WTC11 (cell line): ENCODE measurements at regions not wholly inside any gene's neighbourhood (a gene's known extent, or its start where the extent isn't known, plus 50 kb on each side); places are given as distances from the start of the nearest gene placed in this dataset.

ENCODE experiments used
- ATAC-seq: fragments of 200-7000 bp; cut with Tn5 transposase; 2 replicates; pipeline ENCODE4 v1.10.0; 2021; ENCODE audit warnings: mild to moderate bottlenecking, moderate library complexity
- CTCF ChIA-PET: fragments of 300-600 bp; sonication (Branson Sonifier 250); formaldehyde crosslinking; loops from one replicate; lab custom pipeline; 2021; ENCODE audit warnings: antibody characterized with exemption; lab: Charles Lee
- POLR2A ChIA-PET: fragments of 350-600 bp; sonication (Branson Sonifier 250); formaldehyde crosslinking; loops from one replicate; lab custom pipeline; 2021; ENCODE audit warnings: antibody characterized with exemption; lab: Charles Lee
- DNase-seq: peaks from one replicate; pipeline ENCODE4 v3.0.0; 2021; ENCODE audit warnings: low spot score
- H3K27ac Mint-ChIP-seq: 2 replicates; pipeline ENCODE4 v1.8.0; 2021; ENCODE audit warnings: mixed read lengths
- H3K27me3 Mint-ChIP-seq: 2 replicates; pipeline ENCODE4 v1.8.0; 2021; ENCODE audit warnings: low read depth, mild to moderate bottlenecking, moderate library complexity, mixed read lengths
- H3K36me3 Mint-ChIP-seq: 2 replicates; pipeline ENCODE4 v1.8.0; 2021; ENCODE audit warnings: mixed read lengths
- H3K4me1 Mint-ChIP-seq: 2 replicates; pipeline ENCODE4 v1.8.0; 2022; ENCODE audit warnings: mixed read lengths
- H3K4me3 Mint-ChIP-seq: 2 replicates; pipeline ENCODE4 v1.8.0; 2021; ENCODE audit warnings: mild to moderate bottlenecking, moderate library complexity, mixed read lengths
- H3K9me3 Mint-ChIP-seq: 2 replicates; pipeline ENCODE4 v1.8.0; 2021; ENCODE audit warnings: mixed read lengths
- AFF4 ChIP-seq: sonication (generic); formaldehyde crosslinking; IDR thresholded peaks from 2 replicates; pipeline ENCODE4 v1.8.1; 2023; ENCODE audit warnings: mild to moderate bottlenecking, missing genetic modification reagents, borderline replicate concordance
- ATF2 ChIP-seq: sonication (generic); formaldehyde crosslinking; IDR thresholded peaks from 2 replicates; pipeline ENCODE4 v1.8.1; 2022; ENCODE audit warnings: low read depth, missing genetic modification reagents, borderline replicate concordance
- CREB1 ChIP-seq: sonication (generic); formaldehyde crosslinking; IDR thresholded peaks from 2 replicates; pipeline ENCODE4 v1.8.0; 2023; ENCODE audit warnings: mild to moderate bottlenecking, missing genetic modification reagents
- ELF4 ChIP-seq: sonication (generic); formaldehyde crosslinking; IDR thresholded peaks from 2 replicates; pipeline ENCODE4 v1.8.1; 2022; ENCODE audit warnings: low read depth, mild to moderate bottlenecking, moderate library complexity, missing genetic modification reagents
- ERG ChIP-seq: fragments of 250-450 bp; sonication (Bioruptor Pico); IDR thresholded peaks from 2 replicates; pipeline ENCODE4 v1.8.0; 2021; ENCODE audit warnings: mild to moderate bottlenecking
- ETV6 ChIP-seq: sonication (generic); formaldehyde crosslinking; IDR thresholded peaks from 2 replicates; pipeline ENCODE4 v1.8.1; 2022; ENCODE audit warnings: mild to moderate bottlenecking, missing genetic modification reagents
- FOXK1 ChIP-seq: sonication (generic); formaldehyde crosslinking; IDR thresholded peaks from 2 replicates; pipeline ENCODE4 v1.8.0; 2022; ENCODE audit warnings: mild to moderate bottlenecking, moderate library complexity, missing genetic modification reagents
- GABPB1 ChIP-seq: sonication (generic); formaldehyde crosslinking; IDR thresholded peaks from 2 replicates; pipeline ENCODE4 v1.8.1; 2023; ENCODE audit warnings: mild to moderate bottlenecking, missing genetic modification reagents
- MXD4 ChIP-seq: fragments of 250-450 bp; sonication (Bioruptor Pico); IDR thresholded peaks from 2 replicates; pipeline ENCODE4 v1.8.0; 2021; ENCODE audit warnings: mild to moderate bottlenecking, moderate library complexity, borderline replicate concordance
- PRDM15 ChIP-seq: sonication (generic); formaldehyde crosslinking; IDR thresholded peaks from 2 replicates; pipeline ENCODE4 v1.8.0; 2022; ENCODE audit warnings: missing genetic modification reagents
- TEAD1 ChIP-seq: sonication (generic); formaldehyde crosslinking; IDR thresholded peaks from 2 replicates; pipeline ENCODE4 v1.8.0; 2022; ENCODE audit warnings: mild to moderate bottlenecking, missing genetic modification reagents
- ZNF121 ChIP-seq: sonication (generic); formaldehyde crosslinking; IDR thresholded peaks from 2 replicates; pipeline ENCODE4 v1.8.0; 2023; ENCODE audit warnings: missing genetic modification reagents
- ZNF281 ChIP-seq: sonication (generic); formaldehyde crosslinking; IDR thresholded peaks from 2 replicates; pipeline ENCODE4 v1.8.0; 2023; ENCODE audit warnings: mild to moderate bottlenecking, missing genetic modification reagents
- ZNF317 ChIP-seq: sonication (generic); formaldehyde crosslinking; IDR thresholded peaks from 2 replicates; pipeline ENCODE4 v1.8.1; 2023; ENCODE audit warnings: low read depth, mild to moderate bottlenecking, moderate library complexity, missing genetic modification reagents, borderline replicate concordance
- ZNF512 ChIP-seq: sonication (generic); formaldehyde crosslinking; IDR thresholded peaks from 2 replicates; pipeline ENCODE4 v1.8.1; 2022; ENCODE audit warnings: missing genetic modification reagents, borderline replicate concordance
- ZNF532 ChIP-seq: fragments of 250-450 bp; sonication (Bioruptor Pico); IDR thresholded peaks from 2 replicates; pipeline ENCODE4 v1.9.0; 2021; ENCODE audit warnings: mild to moderate bottlenecking, borderline replicate concordance
- ZNF671 ChIP-seq: fragments of 250-450 bp; sonication (Bioruptor Pico); IDR thresholded peaks from 2 replicates; pipeline ENCODE4 v1.8.0; 2021; ENCODE audit warnings: mild to moderate bottlenecking

- POLR2A ChIA-PET, result no interaction called here
- no peak for DNase-seq
- CTCF ChIA-PET, result no interaction called here
- Mint-ChIP-seq H3K27me3 (no peaks in the 10 kb centered on the region), H3K27ac (no peak overlapping the region), H3K4me1 (no peaks in the 10 kb centered on the region), H3K9me3 (no peaks in the 10 kb centered on the region)
- no peak for TF ChIP-seq ZNF671 (CRISPR knock-in tag)
- no peak for TF ChIP-seq ZNF281
- no peak for TF ChIP-seq TEAD1 (CRISPR knock-in tag)
- no peak for TF ChIP-seq ATF2
- no peak for TF ChIP-seq AFF4 (CRISPR knock-in tag)
- no peak for TF ChIP-seq MXD4 (CRISPR knock-in tag)
- no peak for TF ChIP-seq ETV6 (CRISPR knock-in tag)
- TF ChIP-seq ELF4 (CRISPR knock-in tag), result no peak
- no peak for TF ChIP-seq ZNF532
- no peak for TF ChIP-seq FOXK1 (CRISPR knock-in tag)
- no peak for TF ChIP-seq ZNF121 (CRISPR knock-in tag)
- TF ChIP-seq ERG (CRISPR knock-in tag), result no peak
- TF ChIP-seq ZNF512, result no peak
- no peak for TF ChIP-seq PRDM15
- TF ChIP-seq CREB1 (CRISPR knock-in tag), result no peak
- TF ChIP-seq GABPB1 (CRISPR knock-in tag), result no peak
- TF ChIP-seq ZNF317, result no peak
- TF ChIP-seq, all 79 proteins: peak for 0
- no peak overlapping the region for H3K4me3 Mint-ChIP-seq
- H3K36me3 Mint-ChIP-seq, result no peaks in the 10 kb centered on the region
- no peak for ATAC-seq
Observed at GRCh38 chr15:37490707-37491106, 390.4 kb upstream of the MEIS2 start.
